Small intestine (tissue), 7 donors: ENCODE measurements at regions not wholly inside any gene's neighbourhood (a gene's known extent, or its start where the extent isn't known, plus 50 kb on each side); places are given as distances from the start of the nearest gene placed in this dataset.
A peak's percentile ranks its signal among the peaks of the same experiment; 100 is the strongest.

Experiments used
- DNase-seq, 2 donors: peaks; one replicate each; pipeline versions ENCODE4 v3.0.0 to v3.0.0-alpha.2; 2013
- FAIRE-seq: peaks from 2 replicates; lab custom pipeline; 2012; peaks lifted over from hg19 to GRCh38; lab: Jason Lieb, UNC
- H3K27ac ChIP-seq, 3 donors: one replicate each; pipeline ENCODE4 v1.5.1; 2013; ENCODE audit warnings: low read length in 2 of 3, mild to moderate bottlenecking in 2 of 3, control low read depth in 1 of 3, inconsistent platforms in 1 of 3, low read depth in 1 of 3, moderate library complexity in 1 of 3
- H3K27me3 ChIP-seq, 3 donors: one replicate each; pipeline ENCODE4 v1.6.1; 2013; ENCODE audit warnings: low read length in 3 of 3, inconsistent platforms in 1 of 3; ENCODE audit not compliant: control insufficient read depth in 3 of 3, insufficient read depth in 3 of 3
- H3K36me3 ChIP-seq, 3 donors: one replicate each; pipeline ENCODE4 v1.6.1; 2013; ENCODE audit warnings: low read length in 3 of 3, inconsistent platforms in 1 of 3, low read depth in 1 of 3, mild to moderate bottlenecking in 1 of 3, moderate library complexity in 1 of 3; ENCODE audit not compliant: control insufficient read depth in 3 of 3, insufficient read depth in 2 of 3
- H3K4me1 ChIP-seq, 3 donors: one replicate each; pipeline ENCODE4 v1.6.1; 2013; ENCODE audit warnings: low read length in 2 of 3, inconsistent platforms in 1 of 3, low read depth in 1 of 3, mild to moderate bottlenecking in 1 of 3, moderate library complexity in 1 of 3; ENCODE audit not compliant: control insufficient read depth in 3 of 3, insufficient read depth in 2 of 3
- H3K4me3 ChIP-seq, 3 donors: one replicate each; pipeline ENCODE4 v1.5.1; 2013; ENCODE audit warnings: low read length in 3 of 3, control low read depth in 1 of 3, inconsistent platforms in 1 of 3, low read depth in 1 of 3, mild to moderate bottlenecking in 1 of 3, moderate library complexity in 1 of 3
- H3K9me3 ChIP-seq, 2 donors: one replicate each; pipeline ENCODE4 v1.6.1; 2013; ENCODE audit warnings: low read depth in 1 of 2, low read length in 1 of 2; ENCODE audit not compliant: control insufficient read depth in 2 of 2, insufficient read depth in 1 of 2
- WGBS, 3 donors: extraction: QIAGEN DNeasy Blood & Tissue Kit; methylation state at CpG; one replicate each; pipeline ENCODE4 v1.1.7; 2013; 5-methylcytosine and 5-hydroxymethylcytosine counted together
- donor health status: healthy with polysubstance abuse.
- donor health status: control.
- donor health status: control.
- donor health status: Bipolar disorder and iron deficiency.
- donor health status: healthy.

DNA sequence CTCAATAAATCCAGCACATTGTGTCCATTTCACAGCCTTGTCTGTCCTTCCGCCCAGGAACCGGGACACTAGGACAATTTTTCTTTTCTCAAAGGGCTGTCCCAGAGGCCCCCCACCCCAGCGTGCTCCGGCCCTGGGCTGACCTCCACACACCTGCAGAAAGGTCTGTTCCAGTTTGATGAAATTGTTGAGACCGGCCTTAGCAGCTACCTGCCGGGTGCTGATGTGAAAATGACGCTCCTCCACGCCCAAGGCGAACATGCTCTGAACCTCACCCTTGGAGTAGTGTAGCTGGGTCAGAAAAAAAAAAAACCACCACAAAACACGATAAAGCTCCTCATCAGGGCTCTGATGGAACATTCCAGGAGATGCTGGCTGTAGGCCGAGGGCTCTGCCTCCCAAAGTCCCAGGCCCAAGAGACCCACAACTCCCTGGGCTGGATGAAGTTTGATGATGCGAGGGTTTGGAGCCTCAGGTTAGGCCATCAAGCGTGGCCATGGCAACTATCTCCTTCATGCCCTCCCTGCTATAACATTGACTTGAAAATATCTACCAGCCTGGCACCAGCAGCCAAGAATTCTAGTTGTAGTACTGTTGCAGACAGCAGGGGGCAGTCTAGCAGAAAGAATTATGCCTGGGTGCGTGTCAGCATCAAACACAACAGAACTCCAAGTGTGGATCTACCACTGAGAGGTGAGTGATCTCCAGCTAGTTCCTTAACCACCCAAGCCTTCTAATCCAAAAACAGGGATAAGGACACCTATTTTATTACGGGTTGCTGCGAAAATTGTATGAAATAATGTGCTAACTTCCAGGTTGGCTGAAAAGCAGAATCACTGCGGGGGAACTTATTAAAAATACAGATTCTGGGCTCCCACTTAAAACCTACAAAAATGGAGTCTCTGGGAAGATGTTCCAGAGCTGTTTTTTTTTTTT lies 62.1 kb downstream of the RMI2 start:
- no peaks in the 10 kb centered on the region for H3K27me3 ChIP-seq
- 70 to 79% (median 73%) methylated on average over 17 of the region's 17 CpGs for WGBS, 3 donors
- no peaks in the 10 kb centered on the region for H3K36me3 ChIP-seq
- no peak overlapping the region for H3K4me3 ChIP-seq
- H3K4me1 ChIP-seq: no peaks in the 10 kb centered on the region
- H3K9me3 ChIP-seq: peaks cover 0 to 6% of the 10 kb centered on the region in 2 donors
- no peak overlapping the region for H3K27ac ChIP-seq
- DNase-seq (peak; percentile 77 to 81), FAIRE-seq (no peak)

DNA sequence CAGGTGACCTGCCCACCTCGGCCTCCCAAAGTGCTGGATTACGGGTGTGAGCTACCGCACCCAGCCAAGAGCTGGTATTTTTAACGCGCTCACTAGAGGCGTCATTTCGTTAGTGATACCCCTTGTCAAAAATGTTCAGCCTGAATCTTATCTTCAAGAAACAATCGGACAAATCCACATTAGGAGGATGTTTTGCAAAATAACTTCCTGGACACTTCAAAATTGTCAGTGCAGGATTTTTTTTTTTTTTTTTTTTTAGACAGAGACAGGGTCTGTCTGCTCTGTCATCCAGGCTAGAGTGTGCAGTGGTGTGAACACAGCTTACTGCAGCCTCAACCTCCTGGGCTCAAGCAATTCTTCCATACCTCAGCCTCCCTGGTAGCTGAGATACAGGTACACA lies 63.0 kb downstream of the RMI2 start:
- no peak for DNase-seq
- no peaks in the 10 kb centered on the region for H3K27me3 ChIP-seq
- no peaks in the 10 kb centered on the region for H3K36me3 ChIP-seq
- H3K4me3 ChIP-seq: no peak overlapping the region
- no peak overlapping the region for H3K27ac ChIP-seq
- no peak for FAIRE-seq
- 82 to 86% (median 83%) methylated on average over 8 of the region's 8 CpGs for WGBS, 3 donors
- no peaks in the 10 kb centered on the region for H3K4me1 ChIP-seq
- peaks cover 0 to 6% of the 10 kb centered on the region in 2 donors for H3K9me3 ChIP-seq

DNA sequence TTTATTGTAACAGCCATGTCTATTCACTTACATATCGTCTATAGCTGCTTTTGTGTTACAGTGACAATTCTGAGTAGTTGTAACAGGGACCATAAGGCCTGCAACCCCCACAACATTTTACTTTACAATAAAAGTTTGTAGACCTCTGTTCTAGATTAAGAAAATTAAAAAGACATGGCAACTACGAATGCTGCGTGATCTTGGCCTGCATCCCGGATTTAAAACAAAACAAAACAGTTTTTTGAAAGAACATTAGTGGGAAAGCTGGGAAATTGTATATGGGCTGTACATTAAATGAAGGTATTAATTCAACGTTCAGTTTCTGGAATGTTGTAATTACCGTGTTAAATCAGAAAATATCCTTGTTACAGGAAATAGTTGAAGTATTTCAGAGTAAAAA lies 64.1 kb downstream of the RMI2 start:
- Histone ChIP-seq H3K27me3 (no peaks in the 10 kb centered on the region), H3K27ac (no peak overlapping the region), H3K4me1 (no peaks in the 10 kb centered on the region), H3K36me3 (no peaks in the 10 kb centered on the region), H3K9me3 (peaks cover 0 to 6% of the 10 kb centered on the region in 2 donors), H3K4me3 (no peak overlapping the region)
- WGBS, 3 donors: 67 to 80% (median 78%) methylated on average over 6 of the region's 6 CpGs
- DNase-seq (no peak), FAIRE-seq (no peak)

DNA sequence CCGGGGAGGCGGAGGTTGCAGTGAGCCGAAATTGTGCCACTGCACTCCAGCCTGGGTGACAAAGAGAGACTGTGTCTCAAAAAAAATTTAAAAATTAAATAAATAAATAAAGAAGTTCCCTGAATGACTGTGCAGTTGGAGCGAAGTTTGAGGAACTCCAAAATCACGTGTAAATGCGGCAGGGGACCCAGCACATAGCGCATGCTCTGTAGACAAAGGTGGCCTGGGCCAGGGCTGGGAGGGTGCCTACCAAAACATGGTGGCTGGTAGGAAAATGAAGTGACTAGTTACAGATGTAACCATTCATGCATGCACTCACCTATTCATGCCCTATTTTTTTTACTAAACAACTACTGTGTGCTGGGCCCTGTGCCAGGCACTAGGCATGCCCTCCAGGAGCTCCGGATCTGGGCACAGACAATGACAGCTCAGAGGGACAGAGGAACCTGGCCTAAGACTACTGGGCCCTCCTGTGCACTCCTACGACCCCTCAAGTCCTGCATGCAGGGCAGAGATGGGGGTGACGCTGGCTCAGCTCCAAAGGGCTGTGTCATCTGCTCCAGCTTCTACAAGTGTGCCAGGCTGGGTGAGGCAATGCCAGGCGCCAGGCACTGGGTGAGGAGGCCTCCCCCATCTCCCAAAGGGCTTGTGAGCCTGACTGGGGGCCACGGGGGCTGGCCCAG lies 65.3 kb downstream of the RMI2 start:
- 79 to 81% (median 80%) methylated on average over 12 of the region's 12 CpGs for WGBS, 3 donors
- DNase-seq (no peak), FAIRE-seq (no peak)

GRCh38 chr16:11411059-11411550 lies 65.8 kb downstream of the RMI2 start:
- WGBS, 3 donors: 79 to 87% (median 85%) methylated on average over 9 of the region's 9 CpGs
- Histone ChIP-seq H3K27ac (no peak overlapping the region), H3K4me3 (no peak overlapping the region), H3K36me3 (no peaks in the 10 kb centered on the region), H3K9me3 (peaks cover 0 to 6% of the 10 kb centered on the region in 2 donors), H3K4me1 (no peaks in the 10 kb centered on the region), H3K27me3 (no peaks in the 10 kb centered on the region)
- no peak for FAIRE-seq
- DNase-seq: no peak

More for the DNA sequence above, 65.3 kb downstream of the RMI2 start:
- Histone ChIP-seq H3K27me3 (no peaks in the 10 kb centered on the region), H3K36me3 (no peaks in the 10 kb centered on the region), H3K27ac (no peak overlapping the region), H3K4me3 (no peak overlapping the region), H3K4me1 (no peaks in the 10 kb centered on the region), H3K9me3 (peaks cover 0 to 6% of the 10 kb centered on the region in 2 donors)

- DNase-seq: no peak
- no peak overlapping the region for H3K27ac ChIP-seq
- WGBS, 3 donors: 78 to 82% (median 82%) methylated on average over 10 of the region's 10 CpGs
- H3K36me3 ChIP-seq: no peaks in the 10 kb centered on the region
- H3K4me3 ChIP-seq: no peak overlapping the region
- H3K27me3 ChIP-seq: no peaks in the 10 kb centered on the region
- peaks cover 0 to 1% of the 10 kb centered on the region in 2 donors for H3K9me3 ChIP-seq
- no peak for FAIRE-seq
- H3K4me1 ChIP-seq: no peaks in the 10 kb centered on the region
Measured at GRCh38 chr16:11412175-11412904, 67.1 kb downstream of the RMI2 start.

GRCh38 chr16:11412965-11413887 lies 68.0 kb downstream of the RMI2 start:
- H3K4me1 ChIP-seq: no peaks in the 10 kb centered on the region
- H3K9me3 ChIP-seq: no peaks in the 10 kb centered on the region
- DNase-seq: no peak
- no peaks in the 10 kb centered on the region for H3K36me3 ChIP-seq
- H3K27me3 ChIP-seq: no peaks in the 10 kb centered on the region
- no peak overlapping the region for H3K4me3 ChIP-seq
- H3K27ac ChIP-seq: no peak overlapping the region
- no peak for FAIRE-seq
- WGBS, 3 donors: 82 to 89% (median 89%) methylated on average over 15 of the region's 15 CpGs
